Activated naive CD8-positive, alpha-beta T cell treated with anti-CD3 and anti-CD28 coated beads for 36 hours (primary cell): ENCODE measurements at regions not wholly inside any gene's neighbourhood (a gene's known extent, or its start where the extent isn't known, plus 50 kb on each side); places are given as distances from the start of the nearest gene placed in this dataset.

Source experiments
- DNase-seq: peaks from one replicate; pipeline ENCODE4 v3.0.0; 2021
- H3K27ac Mint-ChIP-seq: one replicate; pipeline ENCODE4 v1.8.0; 2022; ENCODE audit warnings: mild to moderate bottlenecking, moderate library complexity, mixed read lengths
- H3K27me3 Mint-ChIP-seq: one replicate; pipeline ENCODE4 v1.8.0; 2022; ENCODE audit warnings: mild to moderate bottlenecking, mixed read lengths
- H3K36me3 Mint-ChIP-seq: one replicate; pipeline ENCODE4 v1.8.0; 2021; ENCODE audit warnings: mild to moderate bottlenecking, mixed read lengths
- H3K4me1 Mint-ChIP-seq: one replicate; pipeline ENCODE4 v1.8.0; 2021; ENCODE audit warnings: mixed read lengths
- H3K4me3 Mint-ChIP-seq: one replicate; pipeline ENCODE4 v1.8.0; 2022; ENCODE audit warnings: mild to moderate bottlenecking, moderate library complexity, mixed read lengths
- H3K9me3 Mint-ChIP-seq: one replicate; pipeline ENCODE4 v1.8.0; 2022; ENCODE audit warnings: mixed read lengths

- no peaks in the 10 kb centered on the region for H3K36me3 Mint-ChIP-seq
- no peak overlapping the region for H3K4me3 Mint-ChIP-seq
- no peaks in the 10 kb centered on the region for H3K9me3 Mint-ChIP-seq
- no peak overlapping the region for H3K27ac Mint-ChIP-seq
- peak; percentile 83 for DNase-seq
- H3K4me1 Mint-ChIP-seq = no peaks in the 10 kb centered on the region
- H3K27me3 Mint-ChIP-seq = peaks cover 56% of the 10 kb centered on the region
Measured at GRCh38 chr6:30396833-30397479, 52.0 kb downstream of the RPP21 start.

GRCh38 chr6:30397697-30398096 is 52.7 kb downstream of the RPP21 start:
- H3K27ac Mint-ChIP-seq = no peak overlapping the region
- H3K27me3 Mint-ChIP-seq = peaks cover 56% of the 10 kb centered on the region
- H3K4me1 Mint-ChIP-seq = no peaks in the 10 kb centered on the region
- H3K36me3 Mint-ChIP-seq = no peaks in the 10 kb centered on the region
- no peaks in the 10 kb centered on the region for H3K9me3 Mint-ChIP-seq
- no peak overlapping the region for H3K4me3 Mint-ChIP-seq
- no peak for DNase-seq

GRCh38 chr6:30399390-30400058 is 54.6 kb downstream of the RPP21 start:
- DNase-seq = no peak
- Mint-ChIP-seq H3K4me1 (no peaks in the 10 kb centered on the region), H3K27ac (no peak overlapping the region), H3K36me3 (no peaks in the 10 kb centered on the region), H3K27me3 (peaks cover 54% of the 10 kb centered on the region), H3K9me3 (no peaks in the 10 kb centered on the region), H3K4me3 (no peak overlapping the region)

- Mint-ChIP-seq H3K27ac (no peak overlapping the region), H3K4me1 (peaks cover 5% of the 10 kb centered on the region), H3K36me3 (no peaks in the 10 kb centered on the region), H3K4me3 (no peak overlapping the region), H3K27me3 (peaks cover 59% of the 10 kb centered on the region), H3K9me3 (peaks cover 17% of the 10 kb centered on the region)
- DNase-seq = no peak
Measured at GRCh38 chr6:30405934-30406333, 61.0 kb downstream of the RPP21 start.

GRCh38 chr6:30409184-30409583 is 64.2 kb downstream of the RPP21 start:
- Mint-ChIP-seq H3K4me1 (peaks cover 8% of the 10 kb centered on the region), H3K36me3 (no peaks in the 10 kb centered on the region), H3K27me3 (peaks cover 84% of the 10 kb centered on the region), H3K27ac (no peak overlapping the region), H3K9me3 (peaks cover 17% of the 10 kb centered on the region), H3K4me3 (no peak overlapping the region)
- DNase-seq = no peak

GRCh38 chr6:30411515-30412207 is 66.7 kb downstream of the RPP21 start:
- no peak overlapping the region for H3K27ac Mint-ChIP-seq
- peaks cover 70% of the 10 kb centered on the region for H3K27me3 Mint-ChIP-seq
- no peak overlapping the region for H3K4me3 Mint-ChIP-seq
- peak; percentile 59 for DNase-seq
- H3K4me1 Mint-ChIP-seq = peaks cover 3% of the 10 kb centered on the region
- no peaks in the 10 kb centered on the region for H3K36me3 Mint-ChIP-seq
- H3K9me3 Mint-ChIP-seq = peaks cover 17% of the 10 kb centered on the region

- DNase-seq = no peak
- no peak overlapping the region for H3K27ac Mint-ChIP-seq
- H3K27me3 Mint-ChIP-seq = peaks cover 50% of the 10 kb centered on the region
- no peaks in the 10 kb centered on the region for H3K4me1 Mint-ChIP-seq
- no peaks in the 10 kb centered on the region for H3K36me3 Mint-ChIP-seq
- H3K4me3 Mint-ChIP-seq = no peak overlapping the region
- H3K9me3 Mint-ChIP-seq = no peaks in the 10 kb centered on the region
Measured at GRCh38 chr6:30418448-30418847, 70.9 kb upstream of the HLA-E start.

- Mint-ChIP-seq H3K27ac (no peak overlapping the region), H3K4me1 (peaks cover 3% of the 10 kb centered on the region), H3K4me3 (no peak overlapping the region), H3K36me3 (no peaks in the 10 kb centered on the region), H3K9me3 (no peaks in the 10 kb centered on the region), H3K27me3 (peaks cover 69% of the 10 kb centered on the region)
- DNase-seq = no peak
Measured at GRCh38 chr6:30424549-30424948, 64.8 kb upstream of the HLA-E start.
